Nephron progenitor cell (in vitro differentiated cells): ENCODE measurements at regions not wholly inside any gene's neighbourhood (a gene's known extent, or its start where the extent isn't known, plus 50 kb on each side); places are given as distances from the start of the nearest gene placed in this dataset.

Experiments
- DNase-seq: peaks from one replicate; pipeline ENCODE4 v3.0.0; 2021
- H3K27ac Mint-ChIP-seq: 2 replicates; pipeline ENCODE4 v1.8.0; 2021; ENCODE audit warnings: mild to moderate bottlenecking, moderate library complexity, mixed read lengths
- H3K27me3 Mint-ChIP-seq: 2 replicates; pipeline ENCODE4 v1.8.0; 2021; ENCODE audit warnings: mild to moderate bottlenecking, low read depth, mixed read lengths; ENCODE audit not compliant: poor library complexity
- H3K36me3 Mint-ChIP-seq: 2 replicates; pipeline ENCODE4 v1.8.0; 2021; ENCODE audit warnings: low read depth, mixed read lengths
- H3K4me1 Mint-ChIP-seq: 2 replicates; pipeline ENCODE4 v1.8.0; 2021; ENCODE audit warnings: mixed read lengths
- H3K4me3 Mint-ChIP-seq: 2 replicates; pipeline ENCODE4 v1.8.0; 2021; ENCODE audit warnings: mild to moderate bottlenecking, moderate library complexity, mixed read lengths
- H3K9me3 Mint-ChIP-seq: 2 replicates; pipeline ENCODE4 v1.8.0; 2021; ENCODE audit warnings: mild to moderate bottlenecking, moderate library complexity, mixed read lengths
- CTCF ChIP-seq: fragments of 200-600 bp; sonication (generic); IDR thresholded peaks from 2 replicates; pipeline ENCODE4 v1.5.0; 2021; ENCODE audit warnings: antibody characterized with exemption

GRCh38 chr9:87115785-87116184 lies 168.5 kb upstream of the GAS1 start:
- Mint-ChIP-seq H3K27ac (no peak overlapping the region), H3K36me3 (peaks cover 7% of the 10 kb centered on the region), H3K4me3 (no peak overlapping the region), H3K9me3 (peaks cover 13% of the 10 kb centered on the region), H3K4me1 (peaks cover 15% of the 10 kb centered on the region), H3K27me3 (peaks cover 3% of the 10 kb centered on the region)
- no peak for TF ChIP-seq CTCF
- no peak for DNase-seq

GRCh38 chr9:87116492-87116891 lies 169.2 kb upstream of the GAS1 start:
- H3K4me3 Mint-ChIP-seq: no peak overlapping the region
- H3K27ac Mint-ChIP-seq: peak overlapping the region; percentile 61
- no peak for DNase-seq
- peaks cover 15% of the 10 kb centered on the region for H3K4me1 Mint-ChIP-seq
- peaks cover 5% of the 10 kb centered on the region for H3K36me3 Mint-ChIP-seq
- H3K9me3 Mint-ChIP-seq: peaks cover 6% of the 10 kb centered on the region
- TF ChIP-seq CTCF: no peak
- peaks cover 3% of the 10 kb centered on the region for H3K27me3 Mint-ChIP-seq

- Mint-ChIP-seq H3K4me1 (peaks cover 36% of the 10 kb centered on the region), H3K36me3 (no peaks in the 10 kb centered on the region), H3K27me3 (peaks cover 3% of the 10 kb centered on the region), H3K27ac (no peak overlapping the region), H3K4me3 (no peak overlapping the region), H3K9me3 (no peaks in the 10 kb centered on the region)
- TF ChIP-seq CTCF: no peak
- DNase-seq: no peak
Measured at GRCh38 chr9:87118594-87118993, 171.3 kb upstream of the GAS1 start.

- Mint-ChIP-seq H3K4me1 (peaks cover 42% of the 10 kb centered on the region), H3K36me3 (no peaks in the 10 kb centered on the region), H3K9me3 (no peaks in the 10 kb centered on the region), H3K27me3 (peaks cover 3% of the 10 kb centered on the region), H3K27ac (peak overlapping the region; percentile 92), H3K4me3 (no peak overlapping the region)
- TF ChIP-seq CTCF: no peak
- DNase-seq: no peak
Measured at GRCh38 chr9:87119328-87119881, 172.1 kb upstream of the GAS1 start.

GRCh38 chr9:87120610-87121009 lies 173.3 kb upstream of the GAS1 start:
- peaks cover 5% of the 10 kb centered on the region for H3K27me3 Mint-ChIP-seq
- no peaks in the 10 kb centered on the region for H3K9me3 Mint-ChIP-seq
- no peak overlapping the region for H3K27ac Mint-ChIP-seq
- no peak overlapping the region for H3K4me3 Mint-ChIP-seq
- DNase-seq: no peak
- H3K36me3 Mint-ChIP-seq: no peaks in the 10 kb centered on the region
- peaks cover 44% of the 10 kb centered on the region for H3K4me1 Mint-ChIP-seq
- TF ChIP-seq CTCF: no peak

- Mint-ChIP-seq H3K4me1 (peaks cover 69% of the 10 kb centered on the region), H3K27ac (peak overlapping the region; percentile 58), H3K4me3 (no peak overlapping the region), H3K27me3 (peaks cover 4% of the 10 kb centered on the region), H3K9me3 (no peaks in the 10 kb centered on the region), H3K36me3 (no peaks in the 10 kb centered on the region)
- DNase-seq: no peak
- no peak for TF ChIP-seq CTCF
Measured at GRCh38 chr9:87122947-87123685, 175.8 kb upstream of the GAS1 start.
